ENCODE measurements at regions not wholly inside any gene's neighbourhood (a gene's known extent, or its start where the extent isn't known, plus 50 kb on each side); places are given as distances from the start of the nearest gene placed in this dataset.

DNA sequence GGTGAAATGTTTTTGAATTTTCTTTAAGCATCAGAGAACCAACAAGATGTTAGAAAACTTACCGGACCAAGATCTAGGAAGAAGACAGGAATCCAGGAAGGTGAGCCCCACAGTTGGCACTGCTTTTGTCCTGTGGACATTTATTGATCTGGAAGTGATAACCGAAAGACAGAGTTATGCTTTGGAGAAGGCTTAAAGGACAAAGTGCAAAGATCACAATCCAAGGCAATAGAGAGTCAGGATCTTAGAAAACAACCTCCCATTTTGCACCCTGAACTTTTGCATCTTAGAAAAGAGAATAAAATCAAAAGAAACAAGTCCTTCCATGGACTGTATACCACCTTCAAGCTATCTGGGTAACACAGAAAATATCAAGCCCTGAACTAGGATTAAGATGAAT is 129.4 kb upstream of the SRD5A2 start:
- Histone ChIP-seq H2BK15ac (ENCODE audit: low read depth, low read length) (no peak overlapping the region), H4K5ac (ENCODE audit: low read depth, low read length) (no peak overlapping the region), H3K9me1 (ENCODE audit: insufficient read depth, low read length) (no peaks in the 10 kb centered on the region), H4K8ac (ENCODE audit: low read depth in 2 of 2, low read length in 2 of 2) (no peak overlapping the region), H4K20me1 (ENCODE audit: insufficient read depth, low read length) (no peaks in the 10 kb centered on the region), H3K56ac (ENCODE audit: extremely low read depth, insufficient read depth, low read length) (no peak overlapping the region), H3K4me2 (ENCODE audit: low read depth, low read length) (no peak overlapping the region), H2AFZ (replicated peaks; ENCODE audit: low read length, poor library complexity) (no peak overlapping the region), H3K9ac (ENCODE audit: low read depth, low read length) (no peak overlapping the region), H2BK120ac (ENCODE audit: low read depth, low read length) (no peak overlapping the region), H3K79me1 (ENCODE audit: low read depth in 1 of 2, low read length in 2 of 2) (no peaks in the 10 kb centered on the region), H2BK20ac (ENCODE audit: low read depth, low read length) (no peak overlapping the region), H3K4me3 (ENCODE audit: insufficient read depth, low read depth, low read length) (no peak overlapping the region), H3K4ac (ENCODE audit: low read depth, low read length) (no peak overlapping the region), H4K91ac (ENCODE audit: insufficient read depth, low read depth, low read length) (no peak overlapping the region), H3K36me3 (ENCODE audit: control insufficient read depth, insufficient read depth, low read length) (no peaks in the 10 kb centered on the region), H2AK5ac (ENCODE audit: low read depth, low read length) (no peak overlapping the region), H3K18ac (ENCODE audit: low read depth, low read length) (no peak overlapping the region), H3K9me3 (ENCODE audit: control insufficient read depth, insufficient read depth, low read length) (no peaks in the 10 kb centered on the region), H3K27me3 (ENCODE audit: control insufficient read depth, insufficient read depth, low read length) (no peaks in the 10 kb centered on the region), H3K4me1 (ENCODE audit: control insufficient read depth, insufficient read depth, low read length) (no peaks in the 10 kb centered on the region), H2BK5ac (ENCODE audit: low read depth, low read length, poor library complexity, severe bottlenecking) (no peak overlapping the region), H3K27ac (ENCODE audit: insufficient read depth, low read length) (no peak overlapping the region), H2AK9ac (replicated peaks; ENCODE audit: low read depth, low read length, poor library complexity) (no peak overlapping the region), H3K14ac (replicated peaks; ENCODE audit: low read depth, low read length) (no peak overlapping the region), H3K23ac (ENCODE audit: low read depth, low read length) (no peak overlapping the region)
- ATAC-seq (ENCODE audit: low read depth) (no peak), DNase-seq (no peak)
- POLR2A ChIA-PET (ENCODE audit: unreplicated experiment) = no interaction called here
- dilution Hi-C loops (cut with HindIII; ENCODE audit: low sequenced_read_pairs, unreplicated experiment) (no loop called here), in situ Hi-C loops (cut with MboI; ENCODE audit: low sequenced_read_pairs) (no loop called here), intact Hi-C loops (cut with micrococcal nuclease) (no loop called here)
- no TSS peak for BruUV-seq (replicated peaks)
- no CpG with 5 or more reads among the region's 2 CpGs for WGBS, 2 experiments (ENCODE audit: extremely low coverage in 2 of 2, insufficient read length in 1 of 2)
- no peak for TF ChIP-seq FOS (IDR thresholded peaks at IDR 0.05; ENCODE audit: low read depth, low read length)
- TF ChIP-seq NFE2L2 (IDR thresholded peaks at IDR 0.05; ENCODE audit: low read depth, low read length) = no peak
- TF ChIP-seq POLR2A (IDR thresholded peaks at IDR 0.05; ENCODE audit: low read depth, low read length) = no peak
- no peak for TF ChIP-seq RCOR1 (IDR thresholded peaks at IDR 0.05; ENCODE audit: insufficient replicate concordance, low read length)
- no peak for TF ChIP-seq RFX5 (IDR thresholded peaks at IDR 0.05; ENCODE audit: low read depth, low read length)
- TF ChIP-seq BHLHE40 (IDR thresholded peaks at IDR 0.05; ENCODE audit: low read depth, low read length) = no peak
- TF ChIP-seq MAZ (IDR thresholded peaks at IDR 0.05; ENCODE audit: borderline replicate concordance, low read depth, low read length) = no peak
- TF ChIP-seq, protein P1, sequence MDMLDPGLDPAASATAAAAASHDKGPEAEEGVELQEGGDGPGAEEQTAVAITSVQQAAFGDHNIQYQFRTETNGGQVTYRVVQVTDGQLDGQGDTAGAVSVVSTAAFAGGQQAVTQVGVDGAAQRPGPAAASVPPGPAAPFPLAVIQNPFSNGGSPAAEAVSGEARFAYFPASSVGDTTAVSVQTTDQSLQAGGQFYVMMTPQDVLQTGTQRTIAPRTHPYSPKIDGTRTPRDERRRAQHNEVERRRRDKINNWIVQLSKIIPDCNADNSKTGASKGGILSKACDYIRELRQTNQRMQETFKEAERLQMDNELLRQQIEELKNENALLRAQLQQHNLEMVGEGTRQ (IDR thresholded peaks at IDR 0.05; ENCODE audit: low read depth, low read length) = no peak
- no peak for TF ChIP-seq SMC3 (IDR thresholded peaks at IDR 0.05; ENCODE audit: low read depth, low read length)
- no peak for TF ChIP-seq MAFK (IDR thresholded peaks at IDR 0.05; ENCODE audit: low read depth, low read length)
- TF ChIP-seq RAD21 (IDR thresholded peaks at IDR 0.05; ENCODE audit: low read length) = no peak
- no peak for TF ChIP-seq ELK1 (IDR thresholded peaks at IDR 0.05; ENCODE audit: borderline replicate concordance, low read depth, low read length)
- CTCF ChIA-PET = no interaction called here

Measured in IMR-90 (cell line).